ENCODE measurements at regions not wholly inside any gene's neighbourhood (a gene's known extent, or its start where the extent isn't known, plus 50 kb on each side); places are given as distances from the start of the nearest gene placed in this dataset.

- BruUV-seq (replicated peaks) = no TSS peak
- no peak for TF ChIP-seq POLR2A (IDR thresholded peaks at IDR 0.05; ENCODE audit: low read depth, low read length)
- no peak for TF ChIP-seq USF2 (IDR thresholded peaks at IDR 0.05; ENCODE audit: low read depth, low read length)
- peak; percentile 88 for TF ChIP-seq CEBPB (IDR thresholded peaks at IDR 0.05; ENCODE audit: low read depth, low read length)
- TF ChIP-seq BHLHE40 (IDR thresholded peaks at IDR 0.05; ENCODE audit: low read depth, low read length) = no peak
Observed at GRCh38 chr1:65605621-65606020, 185.2 kb downstream of the LEPR start.

More at GRCh38 chr1:65605621-65606020, 185.2 kb downstream of the LEPR start:
- Histone ChIP-seq H4K8ac (ENCODE audit: low read depth in 2 of 2, low read length in 2 of 2) (no peak overlapping the region), H3K23ac (ENCODE audit: low read depth, low read length) (no peak overlapping the region), H3K27me3 (ENCODE audit: control insufficient read depth, insufficient read depth, low read length) (no peaks in the 10 kb centered on the region), H3K36me3 (ENCODE audit: control insufficient read depth, insufficient read depth, low read length) (no peaks in the 10 kb centered on the region), H3K27ac (ENCODE audit: insufficient read depth, low read length) (no peak overlapping the region), H3K79me1 (ENCODE audit: low read depth in 1 of 2, low read length in 2 of 2) (no peaks in the 10 kb centered on the region), H2BK120ac (ENCODE audit: low read depth, low read length) (no peak overlapping the region), H2AK9ac (replicated peaks; ENCODE audit: low read depth, low read length, poor library complexity) (no peak overlapping the region), H3K56ac (ENCODE audit: extremely low read depth, insufficient read depth, low read length) (no peak overlapping the region), H3K18ac (ENCODE audit: low read depth, low read length) (no peak overlapping the region), H2AFZ (replicated peaks; ENCODE audit: low read length, poor library complexity) (no peak overlapping the region), H3K4ac (ENCODE audit: low read depth, low read length) (no peak overlapping the region), H3K14ac (replicated peaks; ENCODE audit: low read depth, low read length) (no peak overlapping the region), H3K4me1 (ENCODE audit: control insufficient read depth, insufficient read depth, low read length) (no peaks in the 10 kb centered on the region), H4K20me1 (ENCODE audit: insufficient read depth, low read length) (no peaks in the 10 kb centered on the region), H2BK15ac (ENCODE audit: low read depth, low read length) (no peak overlapping the region), H3K4me3 (ENCODE audit: insufficient read depth, low read depth, low read length) (no peak overlapping the region), H2BK20ac (ENCODE audit: low read depth, low read length) (no peak overlapping the region), H4K91ac (ENCODE audit: insufficient read depth, low read depth, low read length) (no peak overlapping the region), H3K4me2 (ENCODE audit: low read depth, low read length) (no peak overlapping the region), H2AK5ac (ENCODE audit: low read depth, low read length) (no peak overlapping the region), H3K9ac (ENCODE audit: low read depth, low read length) (no peak overlapping the region), H2BK5ac (ENCODE audit: low read depth, low read length, poor library complexity, severe bottlenecking) (no peak overlapping the region), H3K9me1 (ENCODE audit: insufficient read depth, low read length) (no peaks in the 10 kb centered on the region), H4K5ac (ENCODE audit: low read depth, low read length) (no peak overlapping the region), H3K9me3 (ENCODE audit: control insufficient read depth, insufficient read depth, low read length) (no peaks in the 10 kb centered on the region)
- ChIA-PET POLR2A (ENCODE audit: unreplicated experiment) (no interaction called here), CTCF (no interaction called here)
- DNase-seq = peak; percentile 3
- in situ Hi-C loops (cut with MboI; ENCODE audit: low sequenced_read_pairs) = no loop called here
- intact Hi-C loops (cut with micrococcal nuclease) = no loop called here
- no CpG with 5 or more reads among the region's 1 CpG for WGBS, 2 experiments (ENCODE audit: extremely low coverage in 2 of 2, insufficient read length in 1 of 2)
- no peak for ATAC-seq (ENCODE audit: low read depth)
- dilution Hi-C loops (cut with HindIII; ENCODE audit: low sequenced_read_pairs, unreplicated experiment) = no loop called here
